HEK293 (cell line): ENCODE measurements at regions not wholly inside any gene's neighbourhood (a gene's known extent, or its start where the extent isn't known, plus 50 kb on each side); places are given as distances from the start of the nearest gene placed in this dataset.

Experiments
- CTCF ChIA-PET: fragments of 350-600 bp; formaldehyde crosslinking; extraction: SDS; loops from one replicate; lab custom pipeline; 2021; ENCODE audit warnings: antibody characterized with exemption; lab: Yijun Ruan, JAX
- POLR2A ChIA-PET: fragments of 300-600 bp; formaldehyde crosslinking; extraction: SDS; loops from one replicate; lab custom pipeline; 2020; ENCODE audit warnings: antibody characterized with exemption, inconsistent platforms; lab: Yijun Ruan, JAX
- H3K27ac ChIP-seq: fragments of 200-500 bp; sonication (Bioruptor generic); 2 replicates; pipeline ENCODE4 v1.5.1; 2014; ENCODE audit warnings: low read depth, low read length, control low read depth, inconsistent platforms; ENCODE audit errors: extremely low read depth
- H3K36me3 ChIP-seq, 2 experiments: fragments of 200-500 bp in 1 of 2; sonication (Bioruptor generic) in 1 of 2; 1 replicate in 1 of 2; 2 replicates in 1 of 2; pipeline ENCODE4 v1.5.1; 2014 to 2017; ENCODE audit warnings: inconsistent platforms in 2 of 2, low read length in 2 of 2; ENCODE audit not compliant: control insufficient read depth in 2 of 2, insufficient read depth in 1 of 2
- H3K4me1 ChIP-seq: fragments of 200-500 bp; sonication (Bioruptor generic); 2 replicates; pipeline ENCODE4 v1.5.1; 2014; ENCODE audit warnings: mild to moderate bottlenecking, low read length, inconsistent platforms; ENCODE audit not compliant: control insufficient read depth, insufficient read depth
- H3K4me3 ChIP-seq: 2 replicates; pipeline ENCODE4 v1.5.1; 2011; ENCODE audit warnings: low read depth, mild to moderate bottlenecking, control low read depth, low read length, moderate library complexity
- H3K9me3 ChIP-seq: fragments of 200-500 bp; sonication (Bioruptor generic); 2 replicates; pipeline ENCODE4 v1.5.1; 2014; ENCODE audit warnings: low read depth, low read length, inconsistent platforms; ENCODE audit not compliant: control insufficient read depth, insufficient read depth
- KLF10 ChIP-seq: fragments of 450-650 bp; IDR thresholded peaks from 2 replicates; pipeline ENCODE4 v1.5.1; 2018; ENCODE audit warnings: missing biosample characterization, mild to moderate bottlenecking, missing genetic modification characterization
- OVOL3 ChIP-seq: fragments of 450-650 bp; formaldehyde crosslinking; IDR thresholded peaks from 2 replicates; pipeline ENCODE4 v1.5.1; 2016; ENCODE audit warnings: missing biosample characterization, missing genetic modification characterization
- SP3 ChIP-seq: fragments of 450-650 bp; formaldehyde crosslinking; IDR thresholded peaks from 2 replicates; pipeline ENCODE4 v1.5.1; 2016; ENCODE audit warnings: missing biosample characterization, missing genetic modification characterization
- TCF7L2 ChIP-seq: IDR thresholded peaks from 2 replicates; pipeline ENCODE4 v1.6.1; 2011; ENCODE audit warnings: low read depth, mild to moderate bottlenecking, inconsistent platforms, low read length, moderate library complexity, borderline replicate concordance
- YY1 ChIP-seq: fragments of 450-650 bp; formaldehyde crosslinking; IDR thresholded peaks from 2 replicates; pipeline ENCODE4 v1.5.1; 2018; ENCODE audit warnings: missing biosample characterization, missing genetic modification characterization
- ZBTB17 ChIP-seq: fragments of 450-650 bp; formaldehyde crosslinking; IDR thresholded peaks from 2 replicates; pipeline ENCODE4 v1.5.1; 2016; ENCODE audit warnings: missing biosample characterization, missing genetic modification characterization
- ZBTB20 ChIP-seq: fragments of 450-650 bp; formaldehyde crosslinking; IDR thresholded peaks from 2 replicates; pipeline ENCODE4 v1.5.1; 2016; ENCODE audit warnings: missing biosample characterization, missing genetic modification characterization
- ZNF324 ChIP-seq: fragments of 450-650 bp; formaldehyde crosslinking; IDR thresholded peaks from 2 replicates; pipeline ENCODE4 v1.5.1; 2016; ENCODE audit warnings: missing biosample characterization, missing genetic modification characterization
- ZNF37A ChIP-seq: fragments of 450-650 bp; IDR thresholded peaks from 2 replicates; pipeline ENCODE4 v1.5.1; 2018; ENCODE audit warnings: missing biosample characterization, missing genetic modification characterization
- ZNF501 ChIP-seq: fragments of 450-650 bp; formaldehyde crosslinking; IDR thresholded peaks from 2 replicates; pipeline ENCODE4 v1.5.1; 2016; ENCODE audit warnings: missing biosample characterization, missing genetic modification characterization
- ZNF600 ChIP-seq: fragments of 450-650 bp; formaldehyde crosslinking; IDR thresholded peaks from 2 replicates; pipeline ENCODE4 v1.5.1; 2016; ENCODE audit warnings: missing biosample characterization, missing genetic modification characterization
- ZNF701 ChIP-seq: fragments of 450-650 bp; formaldehyde crosslinking; IDR thresholded peaks from 2 replicates; pipeline ENCODE4 v1.5.1; 2016; ENCODE audit warnings: missing biosample characterization, missing genetic modification characterization
- ZNF707 ChIP-seq: fragments of 450-650 bp; formaldehyde crosslinking; IDR thresholded peaks from 2 replicates; pipeline ENCODE4 v1.5.1; 2016; ENCODE audit warnings: missing biosample characterization, missing genetic modification characterization
- ZNF837 ChIP-seq: fragments of 450-650 bp; formaldehyde crosslinking; IDR thresholded peaks from 2 replicates; pipeline ENCODE4 v1.5.1; 2016; ENCODE audit warnings: missing biosample characterization, missing genetic modification characterization
- ZSCAN30 ChIP-seq: fragments of 450-650 bp; IDR thresholded peaks from 2 replicates; pipeline ENCODE4 v1.5.1; 2018; ENCODE audit warnings: missing biosample characterization, mild to moderate bottlenecking, missing genetic modification characterization, moderate library complexity
- TF ChIP-seq, protein P1 (sequence below): fragments of 450-650 bp; formaldehyde crosslinking; IDR thresholded peaks from 2 replicates; pipeline ENCODE4 v1.5.1; 2016; ENCODE audit warnings: missing biosample characterization, missing genetic modification characterization
- TF ChIP-seq, protein P2 (sequence below): IDR thresholded peaks from 2 replicates; pipeline ENCODE4 v1.6.1; 2011; ENCODE audit warnings: mild to moderate bottlenecking, low read depth, low read length, borderline replicate concordance
- TF ChIP-seq, protein P3 (sequence below): fragments of 450-650 bp; formaldehyde crosslinking; IDR thresholded peaks from 2 replicates; pipeline ENCODE4 v1.5.1; 2017; ENCODE audit warnings: missing biosample characterization, missing genetic modification characterization
- TF ChIP-seq, protein P4 (sequence below): fragments of 450-650 bp; formaldehyde crosslinking; IDR thresholded peaks from 2 replicates; pipeline ENCODE4 v1.5.1; 2016; ENCODE audit warnings: missing biosample characterization, missing genetic modification characterization
- TF ChIP-seq, protein P5 (sequence below): fragments of 450-650 bp; formaldehyde crosslinking; IDR thresholded peaks from 2 replicates; pipeline ENCODE4 v1.5.1; 2016; ENCODE audit warnings: missing biosample characterization, missing genetic modification characterization

DNA sequence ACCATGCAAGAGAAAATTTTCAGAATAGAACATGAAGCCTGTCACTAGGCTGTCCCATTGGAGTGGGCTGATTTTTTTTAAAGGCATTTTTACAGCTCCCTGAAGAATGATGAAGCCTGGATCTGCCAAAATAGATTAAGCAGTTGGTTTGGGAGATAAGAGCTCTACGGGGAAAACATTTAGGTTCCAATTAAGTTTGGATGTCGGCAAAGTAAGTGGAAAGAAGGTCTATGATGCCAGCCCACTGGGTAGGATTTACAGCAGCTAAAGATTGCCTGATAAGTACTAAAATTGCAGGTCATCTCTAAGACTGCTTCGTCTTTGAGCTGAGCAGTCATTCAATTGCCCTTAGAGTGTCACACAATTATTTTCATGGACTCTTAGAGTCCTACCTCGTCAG is 939.2 kb upstream of the CELF2 start (continued):
- TF ChIP-seq, protein P1, sequence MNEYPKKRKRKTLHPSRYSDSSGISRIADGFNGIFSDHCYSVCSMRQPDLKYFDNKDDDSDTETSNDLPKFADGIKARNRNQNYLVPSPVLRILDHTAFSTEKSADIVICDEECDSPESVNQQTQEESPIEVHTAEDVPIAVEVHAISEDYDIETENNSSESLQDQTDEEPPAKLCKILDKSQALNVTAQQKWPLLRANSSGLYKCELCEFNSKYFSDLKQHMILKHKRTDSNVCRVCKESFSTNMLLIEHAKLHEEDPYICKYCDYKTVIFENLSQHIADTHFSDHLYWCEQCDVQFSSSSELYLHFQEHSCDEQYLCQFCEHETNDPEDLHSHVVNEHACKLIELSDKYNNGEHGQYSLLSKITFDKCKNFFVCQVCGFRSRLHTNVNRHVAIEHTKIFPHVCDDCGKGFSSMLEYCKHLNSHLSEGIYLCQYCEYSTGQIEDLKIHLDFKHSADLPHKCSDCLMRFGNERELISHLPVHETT = no peak
- TF ChIP-seq ZNF600 (tag by site-specific recombination) = no peak
- no peak for TF ChIP-seq YY1 (tag by site-specific recombination)
- TF ChIP-seq ZSCAN30 (tag by site-specific recombination) = no peak

DNA sequence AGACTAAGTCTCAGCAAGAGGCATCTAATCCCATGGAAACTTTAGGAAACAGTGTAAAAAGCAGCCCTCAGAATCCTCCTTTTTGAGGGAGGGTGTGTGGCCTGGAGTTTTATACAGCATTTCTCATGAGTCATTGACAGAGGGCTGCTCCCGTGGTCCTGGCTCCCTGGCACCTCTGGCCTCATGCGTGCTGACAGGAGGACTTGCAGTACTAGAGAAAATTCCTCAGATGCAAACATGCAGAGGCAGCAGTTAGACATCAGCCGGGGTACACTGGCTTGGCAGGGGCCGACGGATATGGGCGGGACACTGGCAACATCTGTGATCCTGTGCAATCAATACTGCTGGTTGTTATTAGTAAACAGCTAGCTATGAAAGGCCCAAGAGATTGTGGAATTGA is 925.1 kb upstream of the CELF2 start:
- Histone ChIP-seq H3K27ac (no peak overlapping the region), H3K9me3 (no peaks in the 10 kb centered on the region), H3K36me3 (no peaks in the 10 kb centered on the region), H3K4me1 (no peaks in the 10 kb centered on the region), H3K4me3 (no peak overlapping the region)
- POLR2A ChIA-PET = no interaction called here
- TF ChIP-seq, protein P2, sequence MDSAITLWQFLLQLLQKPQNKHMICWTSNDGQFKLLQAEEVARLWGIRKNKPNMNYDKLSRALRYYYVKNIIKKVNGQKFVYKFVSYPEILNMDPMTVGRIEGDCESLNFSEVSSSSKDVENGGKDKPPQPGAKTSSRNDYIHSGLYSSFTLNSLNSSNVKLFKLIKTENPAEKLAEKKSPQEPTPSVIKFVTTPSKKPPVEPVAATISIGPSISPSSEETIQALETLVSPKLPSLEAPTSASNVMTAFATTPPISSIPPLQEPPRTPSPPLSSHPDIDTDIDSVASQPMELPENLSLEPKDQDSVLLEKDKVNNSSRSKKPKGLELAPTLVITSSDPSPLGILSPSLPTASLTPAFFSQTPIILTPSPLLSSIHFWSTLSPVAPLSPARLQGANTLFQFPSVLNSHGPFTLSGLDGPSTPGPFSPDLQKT = no peak
- TF ChIP-seq TCF7L2 = no peak
- TF ChIP-seq ZNF37A (tag by site-specific recombination) = no peak
- TF ChIP-seq ZNF707 (tag by site-specific recombination) = no peak
- no peak for TF ChIP-seq SP3 (tag by site-specific recombination)
- CTCF ChIA-PET = no interaction called here

DNA sequence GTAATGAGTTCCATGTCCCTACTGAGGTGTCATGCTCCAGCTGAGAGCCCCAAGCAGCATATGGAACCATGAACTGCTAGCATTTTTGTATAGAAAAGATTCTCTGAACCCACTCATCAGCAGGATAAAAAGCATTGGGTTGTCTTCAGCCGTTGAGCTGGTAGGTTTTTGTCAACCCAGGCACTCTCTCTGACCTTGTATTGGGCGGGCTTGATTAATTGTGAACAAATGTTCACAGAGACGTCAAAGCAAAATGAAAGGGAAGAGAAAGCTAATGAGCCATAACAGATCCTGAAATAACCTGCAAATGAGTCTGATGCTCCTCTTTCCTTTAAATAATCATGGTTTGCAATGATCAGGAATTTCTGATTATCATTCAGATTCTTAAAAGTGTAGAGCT is 924.7 kb upstream of the CELF2 start:
- no peaks in the 10 kb centered on the region for H3K36me3 ChIP-seq
- H3K4me1 ChIP-seq = no peaks in the 10 kb centered on the region
- POLR2A ChIA-PET = no interaction called here
- no peak overlapping the region for H3K27ac ChIP-seq
- no peaks in the 10 kb centered on the region for H3K9me3 ChIP-seq
- CTCF ChIA-PET = no interaction called here
- TF ChIP-seq, protein P3, sequence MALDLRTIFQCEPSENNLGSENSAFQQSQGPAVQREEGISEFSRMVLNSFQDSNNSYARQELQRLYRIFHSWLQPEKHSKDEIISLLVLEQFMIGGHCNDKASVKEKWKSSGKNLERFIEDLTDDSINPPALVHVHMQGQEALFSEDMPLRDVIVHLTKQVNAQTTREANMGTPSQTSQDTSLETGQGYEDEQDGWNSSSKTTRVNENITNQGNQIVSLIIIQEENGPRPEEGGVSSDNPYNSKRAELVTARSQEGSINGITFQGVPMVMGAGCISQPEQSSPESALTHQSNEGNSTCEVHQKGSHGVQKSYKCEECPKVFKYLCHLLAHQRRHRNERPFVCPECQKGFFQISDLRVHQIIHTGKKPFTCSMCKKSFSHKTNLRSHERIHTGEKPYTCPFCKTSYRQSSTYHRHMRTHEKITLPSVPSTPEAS = no peak
- TF ChIP-seq, protein P4, sequence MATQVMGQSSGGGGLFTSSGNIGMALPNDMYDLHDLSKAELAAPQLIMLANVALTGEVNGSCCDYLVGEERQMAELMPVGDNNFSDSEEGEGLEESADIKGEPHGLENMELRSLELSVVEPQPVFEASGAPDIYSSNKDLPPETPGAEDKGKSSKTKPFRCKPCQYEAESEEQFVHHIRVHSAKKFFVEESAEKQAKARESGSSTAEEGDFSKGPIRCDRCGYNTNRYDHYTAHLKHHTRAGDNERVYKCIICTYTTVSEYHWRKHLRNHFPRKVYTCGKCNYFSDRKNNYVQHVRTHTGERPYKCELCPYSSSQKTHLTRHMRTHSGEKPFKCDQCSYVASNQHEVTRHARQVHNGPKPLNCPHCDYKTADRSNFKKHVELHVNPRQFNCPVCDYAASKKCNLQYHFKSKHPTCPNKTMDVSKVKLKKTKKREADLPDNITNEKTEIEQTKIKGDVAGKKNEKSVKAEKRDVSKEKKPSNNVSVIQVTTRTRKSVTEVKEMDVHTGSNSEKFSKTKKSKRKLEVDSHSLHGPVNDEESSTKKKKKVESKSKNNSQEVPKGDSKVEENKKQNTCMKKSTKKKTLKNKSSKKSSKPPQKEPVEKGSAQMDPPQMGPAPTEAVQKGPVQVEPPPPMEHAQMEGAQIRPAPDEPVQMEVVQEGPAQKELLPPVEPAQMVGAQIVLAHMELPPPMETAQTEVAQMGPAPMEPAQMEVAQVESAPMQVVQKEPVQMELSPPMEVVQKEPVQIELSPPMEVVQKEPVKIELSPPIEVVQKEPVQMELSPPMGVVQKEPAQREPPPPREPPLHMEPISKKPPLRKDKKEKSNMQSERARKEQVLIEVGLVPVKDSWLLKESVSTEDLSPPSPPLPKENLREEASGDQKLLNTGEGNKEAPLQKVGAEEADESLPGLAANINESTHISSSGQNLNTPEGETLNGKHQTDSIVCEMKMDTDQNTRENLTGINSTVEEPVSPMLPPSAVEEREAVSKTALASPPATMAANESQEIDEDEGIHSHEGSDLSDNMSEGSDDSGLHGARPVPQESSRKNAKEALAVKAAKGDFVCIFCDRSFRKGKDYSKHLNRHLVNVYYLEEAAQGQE = no peak
- TF ChIP-seq OVOL3 = no peak
- TF ChIP-seq, protein P5, sequence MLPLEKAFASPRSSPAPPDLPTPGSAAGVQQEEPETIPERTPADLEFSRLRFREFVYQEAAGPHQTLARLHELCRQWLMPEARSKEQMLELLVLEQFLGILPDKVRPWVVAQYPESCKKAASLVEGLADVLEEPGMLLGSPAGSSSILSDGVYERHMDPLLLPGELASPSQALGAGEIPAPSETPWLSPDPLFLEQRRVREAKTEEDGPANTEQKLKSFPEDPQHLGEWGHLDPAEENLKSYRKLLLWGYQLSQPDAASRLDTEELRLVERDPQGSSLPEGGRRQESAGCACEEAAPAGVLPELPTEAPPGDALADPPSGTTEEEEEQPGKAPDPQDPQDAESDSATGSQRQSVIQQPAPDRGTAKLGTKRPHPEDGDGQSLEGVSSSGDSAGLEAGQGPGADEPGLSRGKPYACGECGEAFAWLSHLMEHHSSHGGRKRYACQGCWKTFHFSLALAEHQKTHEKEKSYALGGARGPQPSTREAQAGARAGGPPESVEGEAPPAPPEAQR (tag by site-specific recombination) = no peak
- TF ChIP-seq ZNF701 (tag by site-specific recombination) = no peak
- no peak for TF ChIP-seq ZNF837 (tag by site-specific recombination)
- no peak for TF ChIP-seq ZBTB20 (tag by site-specific recombination)
- TF ChIP-seq ZNF501 (tag by site-specific recombination) = no peak
- TF ChIP-seq ZBTB17 (tag by site-specific recombination) = no peak
- TF ChIP-seq ZNF324 (tag by site-specific recombination) = no peak
- no peak for TF ChIP-seq KLF10 (tag by site-specific recombination)
- H3K4me3 ChIP-seq = no peak overlapping the region
